Neural progenitor cell (in vitro differentiated cells): ENCODE measurements at regions not wholly inside any gene's neighbourhood (a gene's known extent, or its start where the extent isn't known, plus 50 kb on each side); places are given as distances from the start of the nearest gene placed in this dataset.

Experiments
- EZH2phosphoT487 ChIP-seq: fragments of 200-600 bp; sonication (generic); IDR thresholded peaks from 2 replicates; pipeline ENCODE4 v1.6.1; 2017; ENCODE audit warnings: antibody characterized with exemption
- TF ChIP-seq, protein P1 (sequence below): fragments of 200-600 bp; sonication (generic); IDR thresholded peaks from 2 replicates; pipeline ENCODE4 v1.5.1; 2017; ENCODE audit warnings: antibody characterized with exemption, mild to moderate bottlenecking

- TF ChIP-seq, protein P1, sequence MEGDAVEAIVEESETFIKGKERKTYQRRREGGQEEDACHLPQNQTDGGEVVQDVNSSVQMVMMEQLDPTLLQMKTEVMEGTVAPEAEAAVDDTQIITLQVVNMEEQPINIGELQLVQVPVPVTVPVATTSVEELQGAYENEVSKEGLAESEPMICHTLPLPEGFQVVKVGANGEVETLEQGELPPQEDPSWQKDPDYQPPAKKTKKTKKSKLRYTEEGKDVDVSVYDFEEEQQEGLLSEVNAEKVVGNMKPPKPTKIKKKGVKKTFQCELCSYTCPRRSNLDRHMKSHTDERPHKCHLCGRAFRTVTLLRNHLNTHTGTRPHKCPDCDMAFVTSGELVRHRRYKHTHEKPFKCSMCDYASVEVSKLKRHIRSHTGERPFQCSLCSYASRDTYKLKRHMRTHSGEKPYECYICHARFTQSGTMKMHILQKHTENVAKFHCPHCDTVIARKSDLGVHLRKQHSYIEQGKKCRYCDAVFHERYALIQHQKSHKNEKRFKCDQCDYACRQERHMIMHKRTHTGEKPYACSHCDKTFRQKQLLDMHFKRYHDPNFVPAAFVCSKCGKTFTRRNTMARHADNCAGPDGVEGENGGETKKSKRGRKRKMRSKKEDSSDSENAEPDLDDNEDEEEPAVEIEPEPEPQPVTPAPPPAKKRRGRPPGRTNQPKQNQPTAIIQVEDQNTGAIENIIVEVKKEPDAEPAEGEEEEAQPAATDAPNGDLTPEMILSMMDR = no peak
- TF ChIP-seq EZH2phosphoT487 = no peak
Observed at GRCh38 chr3:117136003-117136402, 426.4 kb downstream of the TUSC7 start.
